IPS-18a (cell line): ENCODE measurements at regions not wholly inside any gene's neighbourhood (a gene's known extent, or its start where the extent isn't known, plus 50 kb on each side); places are given as distances from the start of the nearest gene placed in this dataset.

Experiments
- H3K27ac ChIP-seq: one replicate; pipeline ENCODE4 v1.5.1; 2013; ENCODE audit warnings: low read length
- H3K27me3 ChIP-seq: one replicate; pipeline ENCODE4 v1.6.1; 2013; ENCODE audit warnings: mild to moderate bottlenecking, low read length; ENCODE audit not compliant: control insufficient read depth, insufficient read depth
- H3K36me3 ChIP-seq: one replicate; pipeline ENCODE4 v1.6.1; 2013; ENCODE audit warnings: low read depth, low read length; ENCODE audit not compliant: control insufficient read depth
- H3K4me1 ChIP-seq: one replicate; pipeline ENCODE4 v1.6.1; 2013; ENCODE audit warnings: low read depth, low read length; ENCODE audit not compliant: control insufficient read depth
- H3K4me3 ChIP-seq: one replicate; pipeline ENCODE4 v1.5.1; 2013; ENCODE audit warnings: low read length
- H3K9ac ChIP-seq: one replicate; pipeline ENCODE4 v1.6.1; 2013; ENCODE audit warnings: mild to moderate bottlenecking, low read length, moderate library complexity
- H3K9me3 ChIP-seq: one replicate; pipeline ENCODE4 v1.6.1; 2013; ENCODE audit warnings: low read depth, low read length; ENCODE audit not compliant: control insufficient read depth

DNA sequence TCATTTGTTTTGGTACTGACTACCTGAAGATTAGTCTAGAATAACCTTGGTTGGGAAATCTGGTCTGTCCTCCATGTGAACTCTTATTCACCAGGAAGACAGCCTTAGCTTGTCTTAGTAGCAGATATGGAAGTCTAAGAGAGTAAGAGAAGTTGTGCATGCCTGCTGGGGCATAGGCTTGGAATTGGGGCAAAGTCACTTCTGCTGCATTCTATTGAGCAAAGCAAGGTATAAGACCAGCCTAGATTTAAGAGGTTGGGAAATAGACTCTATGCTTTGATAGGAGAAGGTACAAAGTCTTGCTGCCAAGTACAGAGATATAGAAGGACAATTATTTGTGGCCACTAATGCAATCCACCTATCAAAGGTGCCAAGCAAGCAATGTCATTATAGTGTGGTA lies 464.0 kb upstream of the BOD1L1 start:
- H3K27ac ChIP-seq: no peak overlapping the region
- H3K4me1 ChIP-seq: no peaks in the 10 kb centered on the region
- H3K9ac ChIP-seq: no peak overlapping the region
- H3K36me3 ChIP-seq: no peaks in the 10 kb centered on the region
- H3K27me3 ChIP-seq: no peaks in the 10 kb centered on the region
- H3K9me3 ChIP-seq: no peaks in the 10 kb centered on the region
- no peak overlapping the region for H3K4me3 ChIP-seq

DNA sequence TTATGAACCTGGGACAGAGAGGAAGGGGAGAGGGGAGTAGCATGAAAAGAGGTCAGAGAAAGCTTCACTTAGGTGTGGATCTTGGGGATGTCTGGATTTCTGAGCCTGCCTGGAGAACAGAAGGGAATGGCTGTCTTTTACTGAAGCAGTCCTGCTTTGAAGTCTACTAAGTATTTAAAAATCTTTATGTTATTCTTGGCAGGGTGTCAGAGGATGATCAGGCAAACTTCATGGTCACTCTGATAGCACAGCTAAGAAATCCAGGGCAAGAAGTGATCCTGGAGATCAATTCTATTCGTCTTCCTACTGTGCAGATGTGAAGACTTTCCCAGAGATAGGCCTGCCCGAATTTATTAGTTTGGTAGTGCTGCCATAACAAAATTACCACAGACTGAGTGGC lies 464.4 kb upstream of the BOD1L1 start:
- no peaks in the 10 kb centered on the region for H3K9me3 ChIP-seq
- H3K27ac ChIP-seq: no peak overlapping the region
- H3K4me3 ChIP-seq: no peak overlapping the region
- H3K36me3 ChIP-seq: no peaks in the 10 kb centered on the region
- no peaks in the 10 kb centered on the region for H3K27me3 ChIP-seq
- H3K9ac ChIP-seq: no peak overlapping the region
- no peaks in the 10 kb centered on the region for H3K4me1 ChIP-seq

DNA sequence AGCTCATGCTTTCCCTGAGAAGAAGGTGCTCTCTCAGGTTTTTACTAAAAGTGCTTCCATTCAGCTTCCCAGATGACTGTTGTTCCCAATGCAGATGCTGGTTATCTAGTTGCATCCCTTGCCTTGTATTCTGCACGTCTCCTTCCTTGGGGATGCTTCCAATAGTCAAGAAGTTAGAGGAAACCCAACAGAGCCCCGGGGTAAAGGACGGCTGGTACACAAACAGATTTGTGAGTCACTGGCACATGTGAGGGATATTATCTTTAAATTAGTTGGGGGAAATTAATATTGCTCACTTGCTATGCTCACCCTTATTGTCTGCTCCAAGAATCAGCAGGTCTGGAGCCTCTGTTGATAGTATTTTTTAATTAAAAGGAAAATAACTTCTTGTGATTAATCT lies 465.2 kb upstream of the BOD1L1 start:
- Histone ChIP-seq H3K27ac (no peak overlapping the region), H3K36me3 (no peaks in the 10 kb centered on the region), H3K4me1 (no peaks in the 10 kb centered on the region), H3K9ac (no peak overlapping the region), H3K9me3 (no peaks in the 10 kb centered on the region), H3K4me3 (no peak overlapping the region), H3K27me3 (no peaks in the 10 kb centered on the region)

DNA sequence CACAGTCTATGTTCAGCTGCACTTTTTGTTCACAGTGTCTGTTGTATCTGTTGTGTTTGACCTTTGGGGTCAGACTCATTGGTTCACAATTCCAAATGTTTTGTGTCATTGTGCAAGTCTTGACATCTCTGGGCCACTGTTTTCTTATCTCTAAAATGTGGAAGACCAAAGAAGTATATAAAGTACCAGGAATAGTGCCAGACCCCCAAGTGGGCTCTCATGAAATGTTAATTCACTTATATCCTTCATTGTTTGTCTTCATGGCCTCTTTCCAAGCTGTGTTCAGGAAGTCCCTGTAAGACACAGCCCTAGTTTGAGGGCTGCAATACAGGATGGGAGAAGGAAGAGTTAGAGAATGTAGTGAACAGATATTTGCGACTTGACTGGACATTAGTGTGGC lies 468.3 kb upstream of the BOD1L1 start:
- no peak overlapping the region for H3K9ac ChIP-seq
- no peak overlapping the region for H3K4me3 ChIP-seq
- H3K9me3 ChIP-seq: no peaks in the 10 kb centered on the region
- H3K27me3 ChIP-seq: no peaks in the 10 kb centered on the region
- no peaks in the 10 kb centered on the region for H3K36me3 ChIP-seq
- H3K4me1 ChIP-seq: no peaks in the 10 kb centered on the region
- no peak overlapping the region for H3K27ac ChIP-seq

DNA sequence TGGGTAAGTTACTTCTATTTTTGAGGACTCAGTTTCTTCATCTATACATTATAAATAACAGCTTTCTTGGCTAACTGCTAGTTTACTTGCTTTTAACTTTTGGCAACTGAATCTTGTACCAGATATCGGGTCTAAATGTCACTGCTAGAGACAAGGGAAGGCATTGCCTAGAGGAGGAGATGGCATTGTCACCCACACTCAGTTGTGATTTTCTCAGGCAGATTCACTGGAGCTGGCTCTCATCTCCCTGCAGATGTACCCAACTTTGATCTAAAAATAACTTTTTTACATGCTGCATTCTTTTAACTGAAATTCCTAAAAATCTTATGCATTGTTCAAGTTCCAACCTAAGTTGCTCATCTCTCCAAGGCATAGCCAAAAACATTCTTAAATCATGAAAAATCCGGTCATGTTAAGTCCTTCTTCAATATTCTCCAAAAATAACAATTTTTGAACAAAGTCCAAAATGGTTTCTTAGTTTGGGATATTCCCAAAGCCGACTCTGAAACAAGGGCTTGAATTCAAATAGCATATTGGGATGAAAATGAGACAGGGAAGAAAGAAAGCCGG lies 469.0 kb upstream of the BOD1L1 start:
- Histone ChIP-seq H3K27ac (no peak overlapping the region), H3K9me3 (no peaks in the 10 kb centered on the region), H3K27me3 (no peaks in the 10 kb centered on the region), H3K4me3 (no peak overlapping the region), H3K9ac (no peak overlapping the region), H3K36me3 (no peaks in the 10 kb centered on the region), H3K4me1 (no peaks in the 10 kb centered on the region)

DNA sequence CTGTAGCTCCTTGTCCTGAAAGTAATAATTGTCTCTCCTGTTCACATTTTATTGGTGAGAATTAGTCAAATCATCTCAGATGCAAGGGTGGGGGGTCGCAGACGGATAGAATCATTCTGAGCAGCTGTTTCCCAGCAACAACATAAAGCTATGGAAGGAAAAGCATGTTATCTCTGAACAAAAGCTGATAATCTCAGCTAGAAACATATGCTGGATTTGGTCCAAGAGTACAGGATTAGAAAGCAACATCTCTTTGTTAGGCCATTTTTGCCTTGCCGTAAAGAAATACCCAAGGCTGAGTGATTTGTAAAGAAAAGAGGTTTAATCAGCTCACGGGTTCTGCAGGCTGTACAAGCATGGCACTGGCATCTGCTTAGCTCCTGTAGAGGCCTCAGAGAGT lies 472.8 kb upstream of the BOD1L1 start:
- H3K4me3 ChIP-seq: no peak overlapping the region
- no peaks in the 10 kb centered on the region for H3K36me3 ChIP-seq
- H3K27ac ChIP-seq: no peak overlapping the region
- no peaks in the 10 kb centered on the region for H3K27me3 ChIP-seq
- no peaks in the 10 kb centered on the region for H3K4me1 ChIP-seq
- no peaks in the 10 kb centered on the region for H3K9me3 ChIP-seq
- H3K9ac ChIP-seq: no peak overlapping the region

DNA sequence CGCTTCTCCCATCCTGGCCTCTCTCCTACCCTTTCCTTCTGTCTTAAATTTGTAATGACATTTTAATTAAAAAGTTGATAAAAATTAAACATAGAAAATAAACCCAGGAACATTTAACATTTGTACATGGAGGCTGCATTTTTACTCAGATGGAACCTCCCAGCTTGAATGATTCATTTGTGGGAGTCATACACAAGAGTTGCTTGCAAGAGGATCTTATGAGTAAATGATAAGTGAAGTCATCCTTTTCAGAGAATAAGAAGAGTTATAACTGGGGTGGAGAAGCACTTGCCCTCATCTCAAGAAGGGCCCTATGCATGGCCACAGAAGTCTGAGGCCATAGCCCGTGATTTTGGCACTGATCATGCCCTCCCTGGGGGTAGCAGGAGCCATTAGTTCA lies 482.9 kb upstream of the BOD1L1 start:
- H3K4me3 ChIP-seq: no peak overlapping the region
- no peaks in the 10 kb centered on the region for H3K27me3 ChIP-seq
- no peak overlapping the region for H3K9ac ChIP-seq
- H3K9me3 ChIP-seq: peaks cover 5% of the 10 kb centered on the region
- H3K27ac ChIP-seq: no peak overlapping the region
- no peaks in the 10 kb centered on the region for H3K36me3 ChIP-seq
- H3K4me1 ChIP-seq: peaks cover 2% of the 10 kb centered on the region

DNA sequence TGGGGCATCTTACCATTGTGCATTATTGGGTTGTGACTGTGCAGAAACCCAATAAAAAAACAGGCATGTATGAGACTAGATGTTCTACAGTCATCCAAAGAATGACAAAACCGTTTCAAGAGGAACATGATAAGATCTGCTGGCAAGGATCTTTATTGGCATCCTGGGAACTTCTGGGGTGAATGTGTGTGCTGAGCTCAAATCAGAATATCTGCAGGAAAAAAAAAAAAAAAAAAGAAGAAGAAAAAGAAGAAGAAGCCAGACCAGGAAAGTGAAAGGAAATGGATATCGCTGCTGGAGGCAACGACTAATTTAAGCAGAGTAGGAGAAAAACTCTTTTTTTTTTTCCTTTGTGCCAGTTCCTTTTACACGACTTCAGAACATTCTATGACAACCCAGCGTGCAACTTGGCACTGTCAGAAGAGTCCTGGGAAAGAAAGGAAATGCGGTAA lies 484.2 kb upstream of the BOD1L1 start:
- H3K9ac ChIP-seq: no peak overlapping the region
- peaks cover 5% of the 10 kb centered on the region for H3K4me1 ChIP-seq
- no peaks in the 10 kb centered on the region for H3K27me3 ChIP-seq
- H3K36me3 ChIP-seq: no peaks in the 10 kb centered on the region
- no peak overlapping the region for H3K4me3 ChIP-seq
- no peak overlapping the region for H3K27ac ChIP-seq
- H3K9me3 ChIP-seq: no peaks in the 10 kb centered on the region

DNA sequence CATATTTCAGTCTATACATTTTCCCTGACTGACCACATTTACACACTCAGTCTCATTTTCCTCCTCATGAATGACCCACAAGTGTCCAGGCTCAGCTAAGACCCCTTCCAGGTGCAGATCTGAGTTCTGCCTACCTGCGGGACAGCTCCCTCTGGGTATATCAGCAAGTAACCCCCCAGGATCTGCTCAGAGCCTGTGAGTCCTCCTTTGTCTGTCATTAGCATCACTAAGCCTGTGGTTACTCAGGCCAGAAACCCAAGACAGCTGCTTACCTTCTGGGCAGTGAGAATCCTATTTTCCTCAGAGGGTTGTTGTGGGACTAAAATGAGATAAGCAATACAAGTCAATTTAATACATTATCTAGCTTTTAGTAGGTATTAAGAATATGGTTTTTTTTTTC lies 487.6 kb upstream of the BOD1L1 start:
- Histone ChIP-seq H3K9me3 (no peaks in the 10 kb centered on the region), H3K27me3 (no peaks in the 10 kb centered on the region), H3K27ac (no peak overlapping the region), H3K36me3 (no peaks in the 10 kb centered on the region), H3K4me3 (no peak overlapping the region), H3K4me1 (peaks cover 5% of the 10 kb centered on the region), H3K9ac (no peak overlapping the region)

DNA sequence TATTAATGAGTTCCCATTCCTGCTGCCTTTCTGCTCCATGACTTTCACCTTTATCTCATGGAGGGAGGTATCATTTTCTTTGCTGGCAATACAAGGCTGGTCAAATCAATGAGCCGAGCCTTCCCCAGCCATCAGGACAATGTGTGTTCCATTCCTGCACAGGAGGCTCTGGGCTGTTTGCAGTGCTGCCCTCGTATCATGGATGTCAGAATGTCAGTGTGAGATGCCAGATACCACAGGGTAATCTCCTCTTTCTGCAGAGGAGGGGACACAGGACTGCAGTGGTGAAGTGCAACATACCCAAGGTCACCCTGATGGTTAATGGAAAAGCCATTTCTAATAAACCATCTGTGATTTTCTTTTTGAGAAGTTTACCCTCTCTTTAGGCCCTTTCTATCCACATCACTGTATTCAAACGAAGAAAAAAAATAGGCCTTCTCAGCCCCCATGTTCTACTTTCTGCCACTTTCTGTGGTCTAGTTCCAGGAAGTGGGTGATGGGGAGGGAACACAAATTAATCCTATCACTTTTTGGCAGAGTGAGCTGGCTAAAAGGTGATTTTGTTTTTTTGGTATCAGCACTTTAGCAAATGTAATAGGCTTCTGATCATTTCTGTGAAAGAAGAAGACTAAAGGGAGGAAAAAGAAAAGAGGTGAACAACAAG lies 490.2 kb upstream of the BOD1L1 start:
- H3K4me3 ChIP-seq: no peak overlapping the region
- no peak overlapping the region for H3K9ac ChIP-seq
- H3K27me3 ChIP-seq: no peaks in the 10 kb centered on the region
- H3K36me3 ChIP-seq: no peaks in the 10 kb centered on the region
- H3K9me3 ChIP-seq: no peaks in the 10 kb centered on the region
- H3K27ac ChIP-seq: no peak overlapping the region
- peaks cover 5% of the 10 kb centered on the region for H3K4me1 ChIP-seq

DNA sequence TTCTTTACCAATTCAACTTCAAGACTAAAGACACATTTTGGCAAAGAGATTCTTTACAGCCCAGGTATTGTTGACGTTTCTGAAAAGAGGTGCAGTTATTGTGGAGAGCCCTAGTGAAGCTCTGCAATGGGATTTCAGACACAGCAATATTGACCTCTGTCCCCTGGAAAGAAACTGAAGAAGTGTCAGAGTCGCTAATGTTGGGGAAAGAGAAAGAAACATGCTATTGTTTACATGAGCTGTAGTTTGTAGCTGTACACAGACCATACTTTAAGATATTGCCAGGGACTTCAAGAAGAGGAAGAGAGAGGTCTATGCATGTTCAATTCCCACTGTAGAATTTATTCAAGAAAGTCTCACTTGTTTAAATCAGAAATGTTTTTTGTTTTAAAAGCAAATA lies 497.3 kb upstream of the BOD1L1 start:
- no peak overlapping the region for H3K9ac ChIP-seq
- H3K4me3 ChIP-seq: no peak overlapping the region
- no peaks in the 10 kb centered on the region for H3K27me3 ChIP-seq
- no peaks in the 10 kb centered on the region for H3K4me1 ChIP-seq
- no peaks in the 10 kb centered on the region for H3K9me3 ChIP-seq
- H3K36me3 ChIP-seq: no peaks in the 10 kb centered on the region
- H3K27ac ChIP-seq: no peak overlapping the region

DNA sequence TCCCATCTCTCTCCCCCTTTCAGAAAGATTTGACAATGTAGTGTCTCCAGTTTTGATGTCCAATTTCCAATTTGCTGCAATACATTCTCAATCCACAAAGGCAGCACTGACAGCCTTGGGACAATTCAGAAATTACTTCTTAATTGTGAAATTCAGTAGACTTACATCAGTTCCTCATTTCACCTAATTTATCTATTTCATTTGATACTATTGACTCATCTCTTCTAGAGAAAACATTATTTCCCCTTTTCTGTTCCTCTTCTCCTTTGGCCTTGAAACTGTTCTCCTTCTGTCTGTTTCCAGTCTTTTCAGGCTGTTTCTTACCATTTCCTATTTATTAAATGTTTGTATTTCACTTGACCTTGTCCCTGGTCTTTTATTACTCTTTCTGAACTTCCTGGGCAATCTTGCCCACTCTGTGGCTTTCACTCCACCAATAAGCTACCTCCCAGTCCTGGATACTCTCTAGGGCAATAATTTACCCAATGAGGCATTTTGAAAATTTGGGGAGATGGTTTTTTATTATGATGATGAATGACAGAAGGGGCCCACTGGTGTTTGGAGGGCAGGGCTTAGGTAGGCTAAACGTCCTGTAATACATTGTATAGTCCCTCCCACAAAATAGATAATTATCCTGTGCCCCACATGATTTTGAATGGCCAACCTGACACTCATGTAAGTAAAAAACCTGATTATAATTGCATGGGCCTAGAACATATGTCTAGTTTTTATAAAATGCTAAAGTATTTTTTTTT lies 498.0 kb upstream of the BOD1L1 start:
- no peaks in the 10 kb centered on the region for H3K4me1 ChIP-seq
- H3K9me3 ChIP-seq: no peaks in the 10 kb centered on the region
- H3K4me3 ChIP-seq: no peak overlapping the region
- H3K36me3 ChIP-seq: no peaks in the 10 kb centered on the region
- H3K27me3 ChIP-seq: no peaks in the 10 kb centered on the region
- no peak overlapping the region for H3K9ac ChIP-seq
- H3K27ac ChIP-seq: no peak overlapping the region
